Endothelial cell (in vitro differentiated cells): ENCODE measurements at regions not wholly inside any gene's neighbourhood (a gene's known extent, or its start where the extent isn't known, plus 50 kb on each side); places are given as distances from the start of the nearest gene placed in this dataset.
A peak's percentile ranks its signal among the peaks of the same experiment; 100 is the strongest.

Experiments used
- DNase-seq: peaks from one replicate; pipeline ENCODE4 v3.0.0; 2021; ENCODE audit warnings: low spot score
- H3K27ac Mint-ChIP-seq: one replicate; pipeline ENCODE4 v1.8.0; 2021; ENCODE audit warnings: mixed read lengths, inconsistent platforms; ENCODE audit not compliant: unreplicated experiment
- H3K27me3 Mint-ChIP-seq: one replicate; pipeline ENCODE4 v1.8.0; 2021; ENCODE audit warnings: mild to moderate bottlenecking, moderate library complexity, mixed read lengths, inconsistent platforms; ENCODE audit not compliant: unreplicated experiment
- H3K36me3 Mint-ChIP-seq: one replicate; pipeline ENCODE4 v1.8.0; 2021; ENCODE audit warnings: mild to moderate bottlenecking, low read depth, mixed read lengths, inconsistent platforms; ENCODE audit not compliant: unreplicated experiment
- H3K4me1 Mint-ChIP-seq: one replicate; pipeline ENCODE4 v1.8.0; 2021; ENCODE audit warnings: mild to moderate bottlenecking, mixed read lengths, inconsistent platforms; ENCODE audit not compliant: unreplicated experiment
- H3K4me3 Mint-ChIP-seq: one replicate; pipeline ENCODE4 v1.8.0; 2021; ENCODE audit warnings: mild to moderate bottlenecking, mixed read lengths, inconsistent platforms; ENCODE audit not compliant: unreplicated experiment
- H3K9me3 Mint-ChIP-seq: one replicate; pipeline ENCODE4 v1.8.0; 2021; ENCODE audit warnings: mixed read lengths, inconsistent platforms; ENCODE audit not compliant: unreplicated experiment
- TF ChIP-seq, protein P1 (sequence below): fragments of 200-600 bp; sonication (generic); IDR thresholded peaks from one replicate; pipeline ENCODE4 v1.5.0; 2021; ENCODE audit warnings: antibody characterized with exemption; ENCODE audit not compliant: unreplicated experiment

DNA sequence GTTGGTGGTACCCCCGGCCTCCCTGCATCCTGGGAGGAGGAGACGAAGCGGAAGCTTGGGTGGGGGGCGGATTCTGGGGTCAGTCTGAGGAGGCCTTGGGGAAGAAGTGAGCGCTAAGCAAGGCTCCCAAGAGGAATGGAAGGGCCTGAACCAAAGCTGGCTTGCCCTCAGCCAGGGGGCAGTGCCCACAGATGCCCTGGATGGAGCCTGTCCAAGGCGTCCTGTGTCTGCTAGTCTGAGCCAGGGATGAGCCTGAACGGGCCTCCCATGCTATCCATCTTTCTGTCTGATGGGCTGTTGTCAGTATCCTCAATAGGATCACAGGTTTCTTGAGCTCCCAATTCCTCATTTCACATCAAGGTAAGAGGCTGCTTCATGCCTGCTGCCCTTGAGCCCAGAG lies 122.3 kb upstream of the LHX1 start:
- Mint-ChIP-seq H3K4me3 (no peak overlapping the region), H3K27me3 (peaks cover 19% of the 10 kb centered on the region), H3K36me3 (no peaks in the 10 kb centered on the region), H3K9me3 (no peaks in the 10 kb centered on the region), H3K4me1 (peaks cover 27% of the 10 kb centered on the region), H3K27ac (no peak overlapping the region)
- no peak for DNase-seq
- TF ChIP-seq, protein P1, sequence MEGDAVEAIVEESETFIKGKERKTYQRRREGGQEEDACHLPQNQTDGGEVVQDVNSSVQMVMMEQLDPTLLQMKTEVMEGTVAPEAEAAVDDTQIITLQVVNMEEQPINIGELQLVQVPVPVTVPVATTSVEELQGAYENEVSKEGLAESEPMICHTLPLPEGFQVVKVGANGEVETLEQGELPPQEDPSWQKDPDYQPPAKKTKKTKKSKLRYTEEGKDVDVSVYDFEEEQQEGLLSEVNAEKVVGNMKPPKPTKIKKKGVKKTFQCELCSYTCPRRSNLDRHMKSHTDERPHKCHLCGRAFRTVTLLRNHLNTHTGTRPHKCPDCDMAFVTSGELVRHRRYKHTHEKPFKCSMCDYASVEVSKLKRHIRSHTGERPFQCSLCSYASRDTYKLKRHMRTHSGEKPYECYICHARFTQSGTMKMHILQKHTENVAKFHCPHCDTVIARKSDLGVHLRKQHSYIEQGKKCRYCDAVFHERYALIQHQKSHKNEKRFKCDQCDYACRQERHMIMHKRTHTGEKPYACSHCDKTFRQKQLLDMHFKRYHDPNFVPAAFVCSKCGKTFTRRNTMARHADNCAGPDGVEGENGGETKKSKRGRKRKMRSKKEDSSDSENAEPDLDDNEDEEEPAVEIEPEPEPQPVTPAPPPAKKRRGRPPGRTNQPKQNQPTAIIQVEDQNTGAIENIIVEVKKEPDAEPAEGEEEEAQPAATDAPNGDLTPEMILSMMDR: no peak

DNA sequence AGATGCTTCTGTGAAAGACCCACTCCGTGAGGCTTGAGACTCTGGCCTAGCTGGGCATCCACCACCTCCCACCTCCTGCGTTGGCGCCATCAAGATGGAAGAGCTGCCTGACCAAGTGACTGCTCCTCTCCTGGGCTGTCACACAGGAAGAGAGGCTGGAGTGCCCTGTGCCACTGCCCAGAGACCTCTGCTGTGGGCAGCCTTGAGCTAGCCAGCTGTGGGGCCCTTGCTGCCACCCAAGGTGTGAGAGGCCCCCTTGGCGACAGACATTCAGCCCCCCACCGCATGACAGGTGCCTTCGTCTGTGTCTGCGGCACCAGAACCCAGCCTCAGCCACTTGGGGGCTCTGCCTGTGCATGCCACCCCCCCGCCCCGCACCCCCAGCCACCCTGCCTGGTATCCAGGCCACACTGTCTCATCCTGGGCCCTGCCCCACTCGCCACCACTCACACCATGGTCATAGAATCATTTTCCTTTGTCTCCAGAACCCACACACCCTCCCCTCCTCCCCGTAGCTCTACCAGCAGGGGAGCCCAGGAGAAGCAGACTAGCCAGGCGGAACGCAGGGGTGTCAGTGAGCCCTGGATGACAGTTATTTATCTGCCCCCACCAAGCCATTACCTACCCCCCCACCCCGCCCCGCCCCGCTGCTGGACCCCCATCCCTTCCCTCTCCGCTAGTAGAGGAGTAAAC lies 120.9 kb upstream of the LHX1 start:
- no peak for DNase-seq
- TF ChIP-seq, protein P1: no peak
- Mint-ChIP-seq H3K4me1 (peaks cover 31% of the 10 kb centered on the region), H3K4me3 (no peak overlapping the region), H3K36me3 (no peaks in the 10 kb centered on the region), H3K9me3 (no peaks in the 10 kb centered on the region), H3K27ac (peak overlapping the region; percentile 42), H3K27me3 (peaks cover 19% of the 10 kb centered on the region)

DNA sequence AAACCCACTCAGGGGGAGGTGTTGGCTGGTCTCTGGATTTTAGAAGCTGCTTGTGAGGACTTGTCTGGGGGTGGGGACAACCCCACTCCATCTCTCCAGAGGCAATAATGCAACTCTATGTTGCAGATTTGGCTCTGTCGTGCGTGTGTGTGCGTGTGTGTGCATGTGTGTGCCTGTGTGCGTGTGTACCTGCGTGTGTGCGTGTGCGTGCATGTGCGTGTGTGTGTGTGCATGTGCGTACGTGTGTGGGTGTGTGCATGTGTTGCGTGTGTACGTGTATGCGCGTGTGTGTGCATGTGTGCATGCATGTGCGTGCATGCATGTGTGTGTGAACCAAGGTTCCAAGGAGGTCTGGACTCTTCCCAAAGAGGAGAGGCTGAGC lies 120.4 kb upstream of the LHX1 start:
- Mint-ChIP-seq H3K36me3 (no peaks in the 10 kb centered on the region), H3K4me3 (no peak overlapping the region), H3K27ac (no peak overlapping the region), H3K27me3 (peaks cover 21% of the 10 kb centered on the region), H3K4me1 (peaks cover 35% of the 10 kb centered on the region), H3K9me3 (no peaks in the 10 kb centered on the region)
- no peak for DNase-seq
- TF ChIP-seq, protein P1: no peak

DNA sequence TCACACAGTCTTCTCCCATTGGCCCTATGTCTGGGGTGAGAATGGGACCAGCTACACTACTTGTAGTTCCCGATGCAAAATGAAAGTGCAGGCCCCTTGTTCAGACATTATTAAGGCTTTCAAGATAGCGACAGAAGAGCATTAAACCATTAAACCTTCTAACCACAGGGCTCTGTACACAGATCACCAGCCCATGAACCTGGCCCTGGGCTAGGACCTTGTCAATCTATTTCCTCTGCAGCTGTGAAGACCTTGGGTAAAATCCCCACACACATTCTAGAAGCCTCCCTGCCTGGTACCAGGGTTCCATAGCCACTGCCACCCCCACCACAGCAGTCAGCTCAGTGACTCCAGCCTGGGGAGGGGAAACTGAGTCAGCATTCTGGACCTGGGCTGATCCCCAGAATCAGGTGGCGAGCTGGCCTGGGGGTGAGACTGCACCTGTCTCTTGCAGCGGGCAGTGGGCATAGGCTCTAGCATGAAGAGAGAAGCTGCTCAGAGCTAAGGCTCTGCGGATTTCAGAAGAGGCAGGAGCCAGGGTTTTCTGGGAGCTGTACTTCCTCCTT lies 119.7 kb upstream of the LHX1 start:
- Mint-ChIP-seq H3K27me3 (peaks cover 21% of the 10 kb centered on the region), H3K4me3 (no peak overlapping the region), H3K36me3 (no peaks in the 10 kb centered on the region), H3K4me1 (peaks cover 30% of the 10 kb centered on the region), H3K27ac (no peak overlapping the region), H3K9me3 (no peaks in the 10 kb centered on the region)
- TF ChIP-seq, protein P1: no peak
- DNase-seq: no peak

DNA sequence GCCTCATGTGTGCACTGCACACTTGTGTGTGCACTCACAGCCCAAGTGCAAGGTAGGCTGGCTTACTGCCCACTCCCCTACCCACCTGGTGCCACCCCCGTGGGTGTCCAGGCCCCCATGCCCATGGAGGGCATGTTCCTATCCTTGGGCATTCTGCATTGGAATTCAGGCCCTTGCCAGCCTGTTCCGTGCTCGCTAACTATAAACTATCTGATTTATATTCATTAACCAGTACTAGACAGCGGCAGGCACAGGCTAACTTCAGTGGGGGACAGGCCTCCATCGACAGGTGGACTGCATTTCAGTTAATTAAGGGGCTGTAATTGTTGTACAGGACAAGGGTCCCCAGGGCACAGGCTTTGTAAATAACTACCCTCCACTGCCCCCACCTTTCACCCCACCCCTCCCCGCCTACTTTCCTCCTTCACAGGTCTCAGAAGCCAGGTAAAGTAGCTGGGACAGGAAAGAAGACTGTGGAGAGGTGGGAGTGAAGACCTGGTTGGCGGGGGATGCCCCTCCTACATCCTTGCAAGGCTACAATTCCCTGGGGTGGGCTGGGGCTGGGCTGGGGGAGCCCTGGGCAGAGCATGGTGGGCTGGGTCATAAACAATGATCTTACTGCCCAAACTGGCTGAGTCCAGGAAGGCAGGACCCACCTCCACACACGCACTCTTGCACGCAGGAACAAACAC lies 119.0 kb upstream of the LHX1 start:
- DNase-seq: no peak
- H3K4me1 Mint-ChIP-seq: peaks cover 23% of the 10 kb centered on the region

More for the DNA sequence above, 119.0 kb upstream of the LHX1 start:
- no peaks in the 10 kb centered on the region for H3K36me3 Mint-ChIP-seq
- no peak overlapping the region for H3K27ac Mint-ChIP-seq
- H3K4me3 Mint-ChIP-seq: no peak overlapping the region
- peaks cover 19% of the 10 kb centered on the region for H3K27me3 Mint-ChIP-seq
- H3K9me3 Mint-ChIP-seq: no peaks in the 10 kb centered on the region
- TF ChIP-seq, protein P1: no peak
